ENCODE measurements at regions not wholly inside any gene's neighbourhood (a gene's known extent, or its start where the extent isn't known, plus 50 kb on each side); places are given as distances from the start of the nearest gene placed in this dataset.

DNA sequence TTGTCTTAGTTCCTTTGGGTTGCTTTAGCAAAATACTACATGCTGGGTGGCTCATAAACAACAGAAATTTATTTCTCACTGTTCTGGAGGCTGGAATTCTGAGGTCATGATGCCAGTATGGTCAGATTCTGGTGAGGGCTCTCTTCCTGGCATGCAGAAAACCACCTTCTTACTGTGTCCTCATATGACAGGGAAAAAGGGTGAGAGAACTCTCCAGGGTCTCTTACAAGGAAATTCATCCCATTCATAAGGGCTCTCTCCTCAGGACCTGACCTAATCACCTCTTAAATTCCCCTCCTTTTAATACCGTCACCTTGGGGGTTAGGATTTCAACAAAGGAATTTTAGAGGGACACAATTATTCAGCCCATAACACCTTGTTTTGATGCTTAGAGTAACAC, 243.1 kb upstream of the TNP1 start:
- POLR2A ChIA-PET, result no interaction called here
- TF ChIP-seq, protein P1, sequence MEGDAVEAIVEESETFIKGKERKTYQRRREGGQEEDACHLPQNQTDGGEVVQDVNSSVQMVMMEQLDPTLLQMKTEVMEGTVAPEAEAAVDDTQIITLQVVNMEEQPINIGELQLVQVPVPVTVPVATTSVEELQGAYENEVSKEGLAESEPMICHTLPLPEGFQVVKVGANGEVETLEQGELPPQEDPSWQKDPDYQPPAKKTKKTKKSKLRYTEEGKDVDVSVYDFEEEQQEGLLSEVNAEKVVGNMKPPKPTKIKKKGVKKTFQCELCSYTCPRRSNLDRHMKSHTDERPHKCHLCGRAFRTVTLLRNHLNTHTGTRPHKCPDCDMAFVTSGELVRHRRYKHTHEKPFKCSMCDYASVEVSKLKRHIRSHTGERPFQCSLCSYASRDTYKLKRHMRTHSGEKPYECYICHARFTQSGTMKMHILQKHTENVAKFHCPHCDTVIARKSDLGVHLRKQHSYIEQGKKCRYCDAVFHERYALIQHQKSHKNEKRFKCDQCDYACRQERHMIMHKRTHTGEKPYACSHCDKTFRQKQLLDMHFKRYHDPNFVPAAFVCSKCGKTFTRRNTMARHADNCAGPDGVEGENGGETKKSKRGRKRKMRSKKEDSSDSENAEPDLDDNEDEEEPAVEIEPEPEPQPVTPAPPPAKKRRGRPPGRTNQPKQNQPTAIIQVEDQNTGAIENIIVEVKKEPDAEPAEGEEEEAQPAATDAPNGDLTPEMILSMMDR (IDR thresholded peaks at IDR 0.05; ENCODE audit: control extremely low read depth, extremely low read depth, low read depth, missing control alignments), result no peak
- CTCF ChIA-PET, result no interaction called here
- DNase-seq (ENCODE audit: extremely low spot score), result no peak

DNA sequence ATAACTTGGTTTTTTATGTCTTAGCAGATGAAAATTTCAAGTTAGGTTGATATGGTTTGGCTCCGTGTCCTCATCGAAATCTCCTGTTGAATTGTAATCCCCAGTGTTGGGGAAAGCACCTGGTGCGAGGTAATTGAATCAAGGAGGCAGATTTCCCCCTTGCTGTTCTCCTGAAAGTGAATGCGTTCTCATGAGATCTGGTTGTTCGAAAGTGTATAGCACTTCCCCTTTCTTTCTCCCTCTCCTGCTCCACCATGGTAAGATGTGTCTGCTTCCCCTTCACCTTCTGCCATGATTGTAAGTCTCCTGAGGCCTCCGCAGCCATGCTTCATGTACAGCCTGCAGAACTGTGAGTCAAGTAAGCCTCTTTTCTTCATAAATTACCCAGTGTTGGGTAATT, 242.1 kb upstream of the TNP1 start:
- CTCF ChIA-PET, result no interaction called here
- POLR2A ChIA-PET, result no interaction called here
- no peak for DNase-seq (ENCODE audit: extremely low spot score)
- TF ChIP-seq, protein P1 (IDR thresholded peaks at IDR 0.05; ENCODE audit: control extremely low read depth, extremely low read depth, low read depth, missing control alignments), result no peak

DNA sequence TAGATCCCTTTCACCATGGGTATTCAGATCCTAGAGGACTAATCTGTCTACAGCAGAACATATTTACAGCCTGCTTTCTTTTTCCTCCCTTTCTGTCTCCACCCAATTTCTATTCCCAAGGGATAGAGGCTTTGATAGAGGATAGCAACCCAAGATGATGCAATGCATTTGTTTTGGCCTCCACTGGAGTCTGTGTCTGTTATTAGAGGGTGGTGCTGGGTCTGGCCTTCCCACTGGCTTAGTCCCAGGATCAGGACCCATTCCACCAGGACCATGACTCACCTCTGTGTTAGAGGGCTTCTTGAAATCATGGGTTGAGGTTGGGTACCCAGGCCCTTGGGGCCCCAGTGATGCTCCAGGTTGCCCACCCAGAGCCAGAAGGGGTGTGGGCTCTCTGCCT, 239.7 kb upstream of the TNP1 start:
- POLR2A ChIA-PET, result no interaction called here
- TF ChIP-seq, protein P1 (IDR thresholded peaks at IDR 0.05; ENCODE audit: control extremely low read depth, extremely low read depth, low read depth, missing control alignments), result no peak
- DNase-seq (ENCODE audit: extremely low spot score), result no peak
- CTCF ChIA-PET, result no interaction called here

DNA sequence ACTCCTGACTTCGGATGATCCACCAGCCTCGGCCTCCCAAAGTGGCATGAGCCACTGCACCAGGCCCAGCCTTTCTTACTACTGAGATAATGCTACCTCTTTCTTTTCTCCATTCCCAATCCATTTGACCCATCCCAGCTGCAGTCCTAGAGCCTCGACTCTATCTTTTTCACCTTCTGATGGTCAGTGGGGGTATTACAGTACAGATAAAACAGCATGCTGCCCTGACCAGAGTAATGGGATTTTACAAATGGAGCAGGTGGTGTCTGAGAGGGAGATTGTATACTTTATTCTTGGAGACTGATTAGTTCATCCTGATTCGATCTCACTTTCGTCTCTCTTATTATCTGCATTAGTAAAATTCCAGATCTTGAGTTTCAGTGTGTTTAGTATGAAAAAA, 238.6 kb upstream of the TNP1 start:
- no peak for DNase-seq (ENCODE audit: extremely low spot score)
- ChIA-PET POLR2A (no interaction called here), CTCF (interaction anchor here (0.8 to 1.1 kb wide), 3 partner anchors 10 to 68 kb away, joined by 3 to 7 read pairs (median 3); no protein-coding TSS in a partner anchor)
- TF ChIP-seq, protein P1 (IDR thresholded peaks at IDR 0.05; ENCODE audit: control extremely low read depth, extremely low read depth, low read depth, missing control alignments), result no peak

DNA sequence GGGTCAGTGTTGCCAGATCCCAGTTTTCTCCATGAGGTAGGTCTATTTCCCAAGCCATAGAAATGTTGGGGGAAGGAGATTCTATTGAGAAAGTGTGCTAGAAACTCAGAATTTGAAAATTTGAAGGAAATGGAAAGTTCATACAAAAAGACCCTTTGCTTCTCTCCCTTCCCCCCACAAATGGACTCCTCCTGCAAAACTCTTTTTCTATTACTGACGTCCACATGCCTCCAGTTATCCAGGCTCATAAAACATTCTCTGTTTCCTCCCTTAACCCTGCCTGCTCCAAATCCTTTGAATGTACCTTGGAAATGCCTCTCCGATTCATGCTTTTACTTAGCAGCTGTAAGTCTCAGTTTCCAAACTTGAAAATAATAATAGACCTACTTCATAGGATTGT, 237.5 kb upstream of the TNP1 start:
- TF ChIP-seq, protein P1 (IDR thresholded peaks at IDR 0.05; ENCODE audit: control extremely low read depth, extremely low read depth, low read depth, missing control alignments), result no peak
- POLR2A ChIA-PET, result no interaction called here
- CTCF ChIA-PET, result interaction anchor here (0.8 to 1.1 kb wide), 3 partner anchors 9 to 69 kb away, joined by 3 to 7 read pairs (median 3); no protein-coding TSS in a partner anchor

DNA sequence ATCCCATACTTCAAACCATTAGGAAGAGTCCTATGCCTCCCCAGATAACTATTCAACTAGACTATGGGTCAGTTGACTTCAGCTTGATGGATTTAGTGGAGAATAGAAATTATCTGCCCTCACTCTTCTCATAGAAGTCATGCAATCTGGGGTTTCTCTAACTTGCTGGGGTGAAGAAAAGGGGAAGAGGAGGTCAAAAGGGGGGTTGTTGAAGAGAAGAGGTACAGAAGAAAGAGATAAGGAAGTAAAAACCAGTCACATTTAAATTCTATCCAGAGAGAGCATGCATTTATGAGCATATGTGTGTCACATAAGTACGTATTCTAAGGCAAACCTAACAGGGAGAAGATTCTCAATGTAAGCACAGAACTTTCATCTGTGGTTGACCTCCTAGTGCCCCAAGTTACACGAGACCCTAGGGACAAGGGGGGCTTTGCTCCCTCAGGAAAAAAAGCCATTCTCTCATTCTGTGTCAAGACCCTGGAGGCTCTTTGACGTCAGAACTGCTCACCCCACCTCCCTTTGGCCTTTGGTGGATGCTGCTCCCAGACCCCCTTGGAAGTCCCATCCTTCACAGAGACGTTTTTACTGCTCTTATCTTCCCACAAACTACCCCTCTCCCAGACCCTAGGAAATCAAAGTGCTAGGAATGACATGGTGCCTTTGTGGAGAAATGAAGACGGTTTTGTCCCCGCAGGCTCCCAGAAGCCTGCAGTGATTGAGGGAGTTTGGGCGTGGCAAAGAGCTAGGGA, 236.8 kb upstream of the TNP1 start:
- TF ChIP-seq, protein P1 (IDR thresholded peaks at IDR 0.05; ENCODE audit: control extremely low read depth, extremely low read depth, low read depth, missing control alignments), result no peak
- no peak for DNase-seq (ENCODE audit: extremely low spot score)
- ChIA-PET CTCF (no interaction called here), POLR2A (no interaction called here)

More for the DNA sequence above, 237.5 kb upstream of the TNP1 start:
- DNase-seq (ENCODE audit: extremely low spot score), result no peak

Data from GM10248 (cell line).